Stimulated activated CD4-positive, alpha-beta T cell treated with anti-CD3 and anti-CD28 coated beads, Interleukin-4, amount 100 ng/mL, for 48 hours (primary cell): ENCODE measurements at regions not wholly inside any gene's neighbourhood (a gene's known extent, or its start where the extent isn't known, plus 50 kb on each side); places are given as distances from the start of the nearest gene placed in this dataset.
"Not testable (repeated sequence)": the region's sequence is repeated elsewhere in the genome, so short reads cannot be mapped to it uniquely, and the experiment has no call there.

ENCODE experiments used
- DNase-seq, 2 donors: peaks; one replicate each; pipeline ENCODE4 v3.0.0-alpha.2; 2020; ENCODE audit warnings: low read depth in 2 of 2

DNA sequence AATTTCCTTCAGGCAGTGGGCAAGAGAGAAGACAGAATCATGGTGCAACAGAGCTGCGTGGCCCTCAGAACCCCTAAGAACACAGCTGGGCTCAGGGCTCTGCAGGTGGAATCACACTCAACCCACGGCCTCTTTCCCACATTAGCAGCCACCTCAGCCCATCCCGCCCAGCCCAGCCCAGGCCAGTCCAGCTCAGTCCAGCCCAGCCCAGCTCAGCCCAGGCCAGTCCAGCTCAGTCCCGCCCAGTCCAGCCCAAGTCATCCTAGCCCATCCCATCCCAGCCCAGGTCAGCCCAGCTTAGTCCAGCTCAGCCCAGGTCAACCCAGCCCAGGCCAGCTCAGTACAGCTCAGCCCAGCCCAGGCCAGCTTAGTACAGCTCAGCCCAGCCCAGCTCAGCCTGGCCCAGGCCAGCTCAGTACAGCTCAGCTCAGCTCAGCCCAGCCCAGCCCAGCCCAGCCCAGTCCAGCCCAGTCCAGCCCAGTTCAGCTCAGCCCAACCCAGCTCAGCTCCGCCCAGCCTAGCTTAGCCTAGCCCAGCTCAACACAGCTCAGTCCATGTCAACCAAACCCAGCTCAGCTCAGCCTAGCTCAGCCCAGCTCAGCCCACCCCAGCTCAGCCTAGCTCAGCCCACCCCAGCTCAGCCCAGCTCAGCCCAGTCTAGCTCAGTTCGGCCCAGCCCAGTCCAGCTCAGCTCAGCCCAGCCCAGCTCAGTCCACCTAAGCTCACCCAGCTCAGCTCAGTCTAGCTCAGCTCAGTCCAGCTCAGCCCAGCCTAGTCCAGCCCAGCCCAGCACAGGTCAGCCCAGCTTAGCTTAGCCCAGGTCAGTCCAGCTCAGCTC, 183.1 kb downstream of the TMEM121 start:
- no peak for DNase-seq

GRCh38 chr14:105710119-105711043, 184.0 kb downstream of the TMEM121 start:
- DNase-seq = no peak

GRCh38 chr14:105711044-105711620, 184.7 kb downstream of the TMEM121 start:
- no peak for DNase-seq

GRCh38 chr14:105711841-105712460, 185.6 kb downstream of the TMEM121 start:
- DNase-seq = no peak

DNA sequence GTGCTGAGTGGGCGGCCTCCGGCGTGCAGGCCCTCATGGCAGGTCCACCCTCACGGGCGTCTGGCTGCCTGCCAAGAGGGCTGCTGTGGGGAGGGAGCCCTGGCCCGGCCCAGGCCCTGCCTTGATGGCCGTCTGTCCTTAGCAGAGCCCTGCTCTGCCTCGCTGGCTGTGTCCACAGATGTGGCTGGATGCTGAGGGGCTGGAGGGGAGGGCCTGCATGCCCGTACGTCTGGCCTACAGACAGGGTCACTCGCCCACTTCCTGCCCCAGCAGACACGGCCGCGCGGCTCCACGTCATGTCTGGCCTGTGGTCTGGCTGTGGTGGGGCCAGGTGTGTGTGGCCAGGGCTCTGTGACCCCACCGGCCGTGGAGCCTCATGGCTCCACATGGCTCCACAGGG, 186.3 kb downstream of the TMEM121 start:
- not testable (repeated sequence) for DNase-seq

DNA sequence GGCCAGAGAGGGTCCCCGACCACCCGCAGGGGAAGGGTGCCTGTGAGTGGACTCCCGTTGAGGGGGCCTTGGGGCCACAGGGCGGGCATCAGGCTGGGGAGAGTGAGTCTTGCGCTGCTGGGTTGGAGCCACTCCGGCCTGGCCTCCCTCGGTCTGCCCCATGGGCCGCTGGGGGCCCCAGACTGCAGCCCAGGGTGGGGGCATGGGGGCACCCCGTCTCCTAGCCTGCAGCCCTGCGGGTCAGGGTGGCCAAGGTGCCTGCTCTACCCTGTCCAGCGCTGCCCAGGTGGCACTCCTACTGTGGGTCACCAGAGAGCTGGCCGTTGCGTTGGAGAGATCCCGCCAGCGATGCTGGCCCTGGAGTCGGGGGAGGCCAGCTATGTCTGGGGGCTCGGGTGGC, 186.8 kb downstream of the TMEM121 start:
- not testable (repeated sequence) for DNase-seq

GRCh38 chr14:105713836-105714235, 187.5 kb downstream of the TMEM121 start:
- DNase-seq = not testable (repeated sequence)

GRCh38 chr14:105718787-105719186, 192.4 kb downstream of the TMEM121 start:
- DNase-seq = not testable (repeated sequence)

DNA sequence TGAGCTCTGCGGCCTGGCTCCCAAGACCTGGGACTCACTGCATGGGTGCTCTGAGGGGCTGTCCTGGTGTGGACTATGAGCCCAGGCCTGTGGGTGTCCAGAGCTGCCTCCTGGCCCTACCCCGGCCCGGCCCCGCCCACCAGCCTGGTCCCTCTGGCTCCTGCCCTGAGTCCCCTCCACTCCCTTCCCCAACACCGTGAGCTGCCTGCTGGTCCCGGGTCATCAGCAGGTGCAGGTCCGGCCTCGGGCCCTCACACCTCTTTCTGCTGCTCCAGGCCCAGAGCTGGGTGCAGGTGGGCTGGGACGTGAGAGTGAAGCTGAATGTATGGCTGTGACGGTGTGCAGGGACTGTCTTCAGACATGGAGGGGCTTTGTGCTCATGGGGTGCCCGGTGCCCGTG, 193.7 kb downstream of the TMEM121 start:
- DNase-seq = not testable (repeated sequence)

DNA sequence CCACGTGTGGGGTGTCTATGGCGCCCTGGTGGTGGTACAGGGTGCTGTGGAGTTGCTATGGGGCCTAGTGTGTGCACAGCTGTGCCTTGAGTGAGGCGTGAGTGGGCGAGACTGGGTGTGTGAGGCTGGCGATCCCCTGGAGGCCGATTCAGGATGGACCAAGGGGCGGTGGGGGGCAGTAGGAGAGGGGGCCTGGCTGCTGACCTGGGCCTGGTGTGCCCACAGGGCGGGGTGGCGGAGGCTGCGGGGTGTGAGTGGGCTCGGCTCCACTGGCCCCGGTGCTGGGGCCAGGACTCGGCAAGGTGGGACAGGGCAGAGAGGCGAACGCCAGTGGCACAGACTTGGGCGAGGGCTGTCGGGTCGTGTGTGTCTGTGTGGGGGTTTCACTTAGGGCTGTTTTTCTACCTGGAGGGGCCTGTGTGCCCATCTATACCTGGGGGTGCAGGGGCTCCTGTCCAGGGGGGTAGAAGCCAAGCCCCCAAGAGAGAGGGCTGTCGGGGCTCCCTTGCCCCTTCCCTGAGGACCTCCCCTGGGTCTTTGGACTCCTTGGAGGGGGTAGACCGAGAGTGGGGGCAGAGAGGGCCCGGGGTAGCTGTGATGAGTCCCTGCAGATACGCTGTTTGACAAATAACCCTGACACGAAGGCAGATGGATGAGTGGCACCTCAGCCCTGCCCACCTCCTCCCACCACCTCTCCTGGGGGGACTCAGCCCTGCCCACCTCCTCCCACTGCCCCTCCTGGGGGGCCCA, 194.6 kb downstream of the TMEM121 start:
- not testable (repeated sequence) for DNase-seq

GRCh38 chr14:105721602-105721970, 195.2 kb downstream of the TMEM121 start:
- DNase-seq = not testable (repeated sequence)

DNA sequence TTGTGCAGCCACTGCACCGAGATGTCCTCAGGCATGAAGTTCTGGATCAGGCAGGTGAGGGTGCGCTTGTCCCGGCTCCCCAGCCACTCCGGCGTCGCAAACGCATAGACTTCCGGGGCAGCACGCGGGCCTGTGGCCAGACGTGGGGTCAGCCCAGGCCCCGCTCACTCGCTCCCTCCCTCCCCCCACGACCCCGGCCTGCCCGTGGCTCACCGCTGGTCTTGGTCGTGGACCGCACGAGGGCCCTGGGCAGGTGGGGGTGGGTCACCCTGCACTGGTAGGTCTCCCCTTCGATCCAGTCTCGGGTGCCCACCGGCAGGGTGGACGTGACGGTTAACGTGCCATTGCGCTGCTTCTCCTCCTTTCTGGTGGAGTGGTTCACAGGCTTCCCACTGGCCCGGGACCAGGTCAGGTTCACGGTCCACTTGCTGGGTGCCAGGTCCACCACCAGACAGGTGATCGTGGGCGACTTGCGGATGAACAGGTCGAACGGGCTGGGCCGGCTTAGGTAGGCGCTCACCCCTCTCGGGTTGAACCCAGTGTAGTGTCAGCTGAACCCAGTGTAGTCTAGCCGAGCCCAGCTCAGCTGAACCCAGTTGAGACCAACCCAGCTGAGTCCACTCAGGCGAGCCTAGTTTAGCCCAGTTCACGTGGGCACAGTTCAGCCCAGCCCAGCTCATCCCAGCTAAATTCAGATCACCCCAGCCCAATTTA, 195.8 kb downstream of the TMEM121 start:
- DNase-seq = not testable (repeated sequence)

GRCh38 chr14:105723271-105723670, 196.9 kb downstream of the TMEM121 start:
- DNase-seq = not testable (repeated sequence)

DNA sequence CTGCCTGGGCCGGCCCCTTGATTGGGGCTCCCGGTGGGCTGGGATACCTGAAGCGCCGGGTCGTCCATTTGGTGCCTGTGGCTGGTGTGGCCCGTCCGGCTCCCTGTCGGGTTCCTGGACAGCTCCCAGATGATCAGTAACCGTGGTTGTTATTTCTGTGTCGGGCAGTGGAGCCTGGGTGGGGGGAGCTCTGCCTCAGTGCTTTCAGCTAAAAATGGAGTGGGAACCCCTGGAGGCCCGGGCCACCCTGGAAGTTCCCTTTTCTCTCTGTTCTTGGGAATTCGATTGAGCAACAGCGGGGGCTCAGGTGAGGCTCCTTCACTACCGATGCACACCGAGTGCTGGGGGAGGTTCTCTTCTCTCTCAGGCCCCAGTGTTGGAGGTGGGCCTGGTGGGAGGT, 197.4 kb downstream of the TMEM121 start:
- DNase-seq = not testable (repeated sequence)

- not testable (repeated sequence) for DNase-seq
These were observed 203.5 kb downstream of the TMEM121 start for GRCh38 chr14:105729825-105730368.

DNA sequence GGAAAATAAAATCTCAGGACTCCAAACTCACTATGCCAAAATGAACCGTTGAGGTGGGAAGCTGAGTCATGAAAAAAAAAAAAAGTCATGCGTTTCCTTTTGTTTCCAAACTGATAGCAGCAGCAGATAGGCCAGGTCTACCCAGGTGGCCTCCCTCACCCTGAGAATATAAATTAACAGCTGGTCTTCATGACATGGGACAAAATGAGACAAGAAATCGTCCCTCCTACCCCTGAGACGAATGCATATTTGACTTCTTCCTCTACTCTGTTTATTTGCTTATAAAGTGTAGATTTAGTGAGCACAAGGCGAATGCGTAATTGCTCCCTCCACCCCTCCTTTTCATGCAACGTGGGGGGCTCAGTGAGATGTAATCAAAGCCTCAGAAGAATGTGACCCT, 204.3 kb downstream of the TMEM121 start:
- not testable (repeated sequence) for DNase-seq

- not testable (repeated sequence) for DNase-seq
These were observed 205.0 kb downstream of the TMEM121 start for GRCh38 chr14:105731221-105731985.

GRCh38 chr14:105733081-105734065, 207.0 kb downstream of the TMEM121 start:
- no peak for DNase-seq
